IPS-NIHi7 (cell line): ENCODE measurements at regions not wholly inside any gene's neighbourhood (a gene's known extent, or its start where the extent isn't known, plus 50 kb on each side); places are given as distances from the start of the nearest gene placed in this dataset.
A peak's percentile ranks its signal among the peaks of the same experiment; 100 is the strongest.
"Not testable (repeated sequence)": the region's sequence is repeated elsewhere in the genome, so short reads cannot be mapped to it uniquely, and the experiment has no call there.

Source experiments
- DNase-seq: peaks from one replicate; pipeline ENCODE4 v3.0.0; 2012; ENCODE audit warnings: mixed read lengths; ENCODE audit errors: extremely low spot score

DNA sequence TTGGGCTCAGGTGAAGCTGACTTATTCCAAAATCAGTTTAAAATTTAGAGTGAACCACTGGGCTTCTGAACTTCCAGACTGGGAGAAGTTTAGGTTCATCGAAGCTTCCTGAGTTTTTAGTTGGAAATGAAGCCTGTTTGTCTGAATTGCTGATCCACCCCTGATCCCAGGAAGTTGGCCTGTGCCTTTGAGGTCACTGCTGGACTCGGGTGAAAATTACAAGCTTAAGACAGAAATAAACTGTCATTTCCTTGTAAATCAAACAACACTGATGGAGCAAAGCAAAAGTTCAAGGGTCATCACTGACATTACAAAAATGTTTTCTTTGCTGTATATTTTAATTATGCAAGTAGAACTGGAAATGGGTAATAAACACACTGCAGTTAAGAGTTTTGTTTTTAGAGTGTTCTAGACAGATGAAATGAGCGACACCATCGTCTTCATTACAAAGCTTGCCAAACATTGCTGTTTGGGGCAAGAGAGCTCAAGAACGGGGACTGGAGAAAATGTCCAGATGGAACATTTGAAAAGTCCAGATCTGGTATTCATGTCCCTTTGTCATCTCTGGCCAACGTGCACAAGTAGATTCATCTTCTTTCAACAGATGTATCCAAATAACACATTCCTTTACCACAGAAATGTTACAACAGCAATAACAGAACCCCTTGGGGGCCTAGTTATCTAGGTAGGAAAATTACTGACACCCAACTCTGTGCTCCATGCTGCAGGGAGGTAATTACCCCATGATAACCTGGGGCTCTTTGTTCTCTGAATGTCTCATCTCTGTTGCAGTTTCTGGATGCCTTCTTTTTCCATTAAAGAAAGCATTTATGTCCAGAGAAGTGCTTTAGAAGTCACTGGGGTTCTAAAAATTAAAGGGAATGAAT, 142.4 kb upstream of the ERCC6L2 start:
- DNase-seq, result no peak

DNA sequence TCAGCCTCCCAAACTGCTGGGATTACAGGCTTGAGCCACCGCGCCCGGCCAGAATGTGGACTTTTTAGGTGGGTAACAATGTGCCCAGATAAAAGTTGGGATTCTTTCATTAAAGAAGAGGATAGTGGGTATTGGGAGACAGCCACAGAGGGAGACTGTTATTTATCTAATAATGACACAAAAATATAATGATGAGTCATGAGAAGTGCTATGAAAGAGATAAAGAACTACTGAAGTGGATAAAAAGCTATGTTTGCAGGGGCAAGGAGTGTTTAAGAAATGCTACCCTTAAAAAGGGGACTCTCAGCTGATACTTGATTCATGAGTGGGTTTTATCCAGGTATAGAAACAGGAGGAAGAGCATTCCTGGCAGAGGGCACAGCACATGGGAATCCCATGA, 143.6 kb upstream of the ERCC6L2 start:
- no peak for DNase-seq

DNA sequence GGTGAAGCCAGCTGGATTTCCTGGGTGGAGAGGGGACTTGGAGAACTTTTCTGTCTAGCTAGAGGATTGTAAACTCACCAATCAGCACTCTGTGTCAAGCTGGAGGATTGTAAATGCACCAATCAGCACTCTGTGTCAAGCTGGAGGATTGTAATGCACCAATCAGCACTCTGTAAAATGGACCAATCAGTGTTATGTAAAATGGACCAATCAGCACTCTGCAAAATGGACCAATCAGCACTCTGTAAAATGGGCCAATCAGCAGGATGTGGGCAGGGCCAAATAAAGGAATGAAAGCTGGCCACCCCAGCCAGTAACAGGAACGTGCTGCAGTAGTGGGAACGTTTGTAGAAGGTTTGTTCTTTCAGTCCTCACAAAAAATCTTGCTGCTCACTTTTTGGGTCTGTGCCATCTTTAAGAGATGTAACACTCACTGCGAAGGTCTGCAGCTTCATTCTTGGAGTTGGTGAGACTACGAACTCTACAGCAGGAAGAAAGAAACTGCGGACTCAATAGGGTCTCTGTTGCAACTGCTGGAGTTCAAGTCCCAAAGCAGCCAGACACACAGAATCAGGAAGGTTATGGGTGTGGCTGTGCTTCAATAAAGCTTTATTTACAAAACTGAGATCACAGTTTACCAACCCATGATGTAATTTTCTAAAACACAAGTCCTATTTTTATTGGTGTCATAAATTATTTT, 145.7 kb upstream of the ERCC6L2 start:
- DNase-seq, result no peak

DNA sequence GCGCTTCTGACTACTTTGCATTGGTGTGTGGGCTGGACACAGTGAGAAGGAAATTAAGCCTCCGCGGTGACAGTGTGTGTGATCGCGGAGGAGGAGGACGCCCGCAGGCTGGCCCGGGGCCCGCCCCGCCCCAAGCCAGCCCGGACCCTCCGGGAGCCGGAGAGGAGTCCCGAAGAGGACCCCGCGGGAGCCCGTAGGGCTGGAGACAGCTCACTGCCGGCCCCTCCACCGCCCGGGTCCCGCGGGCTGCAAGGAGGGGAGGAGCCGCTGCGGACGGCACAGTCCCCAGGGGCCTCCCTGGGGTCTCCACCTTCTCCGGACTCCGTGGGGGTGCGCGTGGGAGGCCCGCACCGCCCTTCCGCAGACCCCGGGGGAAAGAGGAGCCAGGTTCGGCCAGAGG, 146.4 kb upstream of the ERCC6L2 start:
- DNase-seq, result no peak

DNA sequence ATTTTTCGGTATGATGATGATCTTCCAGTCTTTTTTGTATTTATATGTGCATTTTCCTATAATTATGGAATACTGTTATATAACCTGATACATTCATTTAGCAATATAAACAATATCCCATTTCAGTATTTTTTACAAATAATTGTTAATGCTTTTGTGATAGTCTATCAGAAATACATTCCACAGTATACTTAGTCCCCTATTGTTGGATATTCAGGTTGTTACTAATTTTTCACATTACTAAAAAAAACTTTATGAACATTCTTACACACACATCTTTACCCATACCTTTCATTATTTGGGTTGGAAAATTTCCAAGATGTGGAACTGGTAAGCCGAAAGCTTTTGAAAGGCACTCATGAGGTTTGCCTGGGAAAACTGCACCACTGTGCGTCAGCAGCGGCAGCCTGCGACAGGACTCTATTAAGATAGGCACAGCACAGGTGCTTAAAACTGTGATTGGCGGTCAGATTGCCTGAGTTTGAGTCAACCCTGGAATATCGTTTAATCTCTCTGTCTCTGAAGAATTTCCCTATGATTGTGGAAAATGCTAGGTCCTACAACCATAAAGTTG, 147.5 kb upstream of the ERCC6L2 start:
- no peak for DNase-seq

DNA sequence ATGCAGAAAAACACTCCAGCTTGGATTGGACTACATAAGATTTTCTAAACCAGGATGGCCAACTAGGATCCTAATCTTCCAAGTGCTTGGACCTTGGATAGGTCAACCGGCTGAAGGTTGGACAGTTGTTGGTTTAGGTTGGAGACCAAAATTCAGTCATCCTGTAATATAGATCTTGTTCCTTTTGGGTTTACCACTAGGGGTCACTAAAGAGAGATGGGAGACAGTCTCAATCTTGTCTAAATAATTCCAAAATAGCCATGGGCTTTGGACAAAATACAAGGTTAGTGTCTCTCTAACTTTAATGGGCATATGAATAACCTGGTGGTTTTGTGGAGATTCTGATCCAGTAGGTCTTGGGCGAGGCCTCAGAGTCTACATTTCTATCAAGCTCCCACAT, 148.7 kb upstream of the ERCC6L2 start:
- peak; percentile 63 for DNase-seq

DNA sequence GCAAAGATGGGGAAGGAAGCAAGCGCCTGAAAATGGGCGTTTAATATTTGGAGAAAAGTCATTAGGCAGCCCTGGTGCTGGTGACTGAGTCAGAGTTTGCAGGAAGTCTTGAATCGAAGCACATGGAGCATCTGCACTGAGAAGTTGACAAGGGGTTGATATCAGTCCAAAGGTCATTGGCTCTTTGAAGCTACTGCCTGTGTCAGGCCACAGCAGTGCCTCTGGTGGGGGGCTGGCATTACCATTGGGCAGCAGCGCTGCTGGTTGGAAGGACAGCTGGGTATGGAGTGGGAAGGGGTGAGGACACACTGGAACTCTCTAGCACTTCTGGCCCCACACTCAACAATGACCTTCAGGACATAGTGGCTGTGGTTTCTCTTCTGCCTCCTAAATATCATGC, 150.4 kb upstream of the ERCC6L2 start:
- no peak for DNase-seq

DNA sequence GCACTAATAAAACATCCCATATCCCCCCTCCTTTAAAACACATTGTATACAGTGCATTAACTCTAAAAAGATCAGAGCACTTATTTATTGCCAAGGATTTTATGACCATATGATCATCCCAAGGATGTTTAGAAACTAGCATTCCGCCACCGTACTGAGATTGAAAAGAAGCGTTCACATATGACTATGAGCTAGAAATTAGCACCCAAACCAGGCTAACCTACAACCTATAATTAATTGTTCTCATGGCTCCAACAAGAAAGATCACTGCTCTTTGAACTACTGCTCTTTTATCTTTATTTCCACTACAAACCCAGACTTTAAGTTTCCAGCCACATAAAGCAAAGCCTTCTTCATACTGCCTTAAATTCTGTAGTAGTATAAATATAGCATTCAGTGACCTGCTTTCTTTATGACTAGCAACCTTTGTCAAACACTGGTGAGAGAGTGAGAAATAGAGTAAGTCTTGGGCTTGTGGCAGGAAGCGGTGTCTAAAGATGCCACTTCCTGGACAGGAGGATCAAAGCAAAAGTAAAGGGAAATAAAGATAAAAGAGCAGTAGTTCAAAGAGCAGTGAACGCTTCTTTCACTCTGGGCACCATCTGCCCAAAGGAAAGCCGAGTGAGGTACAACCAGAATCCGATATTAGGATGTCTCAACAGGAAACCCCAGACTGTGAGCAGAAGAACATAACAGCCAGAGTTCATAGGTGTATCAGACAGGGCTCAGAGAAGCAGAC, 151.1 kb upstream of the ERCC6L2 start:
- DNase-seq, result no peak

DNA sequence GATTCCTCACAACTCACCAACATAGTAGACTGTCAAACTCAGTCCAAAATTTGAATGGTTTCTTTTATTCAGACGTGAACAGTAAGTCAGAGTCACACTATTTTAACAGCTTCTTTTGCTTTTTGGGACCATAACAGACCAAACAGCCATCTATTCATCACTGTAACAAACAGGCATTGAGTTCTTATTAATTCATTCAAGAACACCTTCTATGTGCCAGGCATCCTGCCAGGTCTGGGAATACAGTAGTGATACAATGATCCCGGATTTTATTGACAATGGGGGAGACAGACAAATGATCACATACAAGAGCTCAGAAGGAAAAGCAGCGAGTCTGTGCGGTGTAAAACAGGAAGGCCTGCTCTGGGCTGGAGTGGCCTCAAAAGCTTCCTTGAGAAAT, 153.3 kb upstream of the ERCC6L2 start:
- no peak for DNase-seq

DNA sequence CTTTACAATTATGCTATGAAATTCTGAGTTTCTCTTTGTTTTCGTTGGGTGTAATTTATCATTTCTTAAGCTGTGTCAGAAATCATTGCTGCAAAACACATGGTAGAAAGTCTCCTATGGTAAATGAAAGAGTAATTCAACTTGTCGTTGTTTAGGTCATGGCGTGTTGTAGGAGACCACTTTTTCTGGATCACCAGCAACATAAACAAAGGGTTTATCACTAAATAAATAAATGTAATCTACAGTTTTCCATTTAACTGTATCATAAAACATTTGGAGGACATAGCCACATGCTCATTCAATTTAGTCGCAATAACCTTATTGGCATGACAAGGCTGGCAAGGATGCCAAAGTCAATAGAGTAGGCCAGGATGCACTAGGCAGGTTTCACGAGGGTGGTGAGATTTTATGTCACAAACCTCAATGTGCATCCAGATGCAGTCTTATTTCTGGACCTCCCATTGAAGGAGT, 154.4 kb upstream of the ERCC6L2 start:
- DNase-seq, result no peak

DNA sequence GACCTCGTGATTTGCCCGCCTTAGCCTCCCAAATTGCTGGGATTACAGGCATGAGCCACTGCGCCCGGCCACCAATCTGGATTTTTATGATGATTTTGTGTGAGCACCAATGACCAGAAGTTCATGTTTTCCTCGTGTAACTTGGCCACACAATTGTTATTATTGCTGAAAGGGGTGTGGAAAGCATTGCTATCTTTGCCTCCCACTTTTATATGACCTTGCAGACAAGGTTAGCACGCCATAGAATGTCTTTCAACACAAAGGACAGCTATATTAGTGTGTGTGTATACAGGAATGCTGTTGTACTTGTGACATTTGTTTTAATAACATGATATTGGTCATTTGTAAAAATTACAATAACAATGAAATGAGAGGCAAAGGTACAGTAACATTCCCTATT, 155.0 kb upstream of the ERCC6L2 start:
- no peak for DNase-seq

DNA sequence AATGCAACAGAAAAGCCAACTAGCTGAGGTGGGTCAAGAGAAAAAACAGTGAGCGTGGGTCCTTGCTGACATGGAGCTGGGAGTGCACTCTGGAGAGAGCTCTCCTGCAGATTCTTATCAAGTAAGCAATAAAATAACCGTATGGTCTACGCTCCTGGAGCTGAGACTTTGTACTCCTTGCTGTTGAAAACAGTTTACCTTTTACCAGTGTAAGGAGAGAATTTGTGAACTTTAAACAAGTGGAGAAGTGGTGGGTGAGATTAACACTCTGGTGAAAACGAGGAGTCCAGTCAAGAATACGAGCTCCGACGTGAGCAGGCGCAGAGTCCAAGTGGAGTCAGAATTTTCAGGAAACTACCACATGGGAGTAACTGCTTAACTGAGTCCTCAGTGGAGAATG, 156.1 kb upstream of the ERCC6L2 start:
- DNase-seq, result no peak

DNA sequence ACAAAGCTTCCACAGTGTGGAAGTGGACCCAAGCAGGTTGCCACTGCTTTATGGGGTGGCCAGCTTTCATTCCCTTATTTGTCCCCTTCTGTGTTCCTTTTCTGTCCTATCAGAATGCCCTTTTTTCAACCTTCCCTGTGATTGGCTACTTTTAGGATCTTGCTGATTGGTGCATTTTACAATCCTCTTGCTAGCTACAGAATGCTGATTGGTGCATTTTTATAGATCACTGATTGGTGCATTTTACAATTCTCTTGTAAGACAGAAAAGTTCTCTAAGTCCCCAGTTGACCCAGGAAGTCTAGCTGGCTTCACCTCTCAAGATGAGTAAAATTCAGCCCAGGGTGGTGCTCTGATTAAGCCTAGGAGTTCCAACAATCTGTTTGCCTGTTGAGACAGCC, 157.2 kb upstream of the ERCC6L2 start:
- DNase-seq, result no peak

DNA sequence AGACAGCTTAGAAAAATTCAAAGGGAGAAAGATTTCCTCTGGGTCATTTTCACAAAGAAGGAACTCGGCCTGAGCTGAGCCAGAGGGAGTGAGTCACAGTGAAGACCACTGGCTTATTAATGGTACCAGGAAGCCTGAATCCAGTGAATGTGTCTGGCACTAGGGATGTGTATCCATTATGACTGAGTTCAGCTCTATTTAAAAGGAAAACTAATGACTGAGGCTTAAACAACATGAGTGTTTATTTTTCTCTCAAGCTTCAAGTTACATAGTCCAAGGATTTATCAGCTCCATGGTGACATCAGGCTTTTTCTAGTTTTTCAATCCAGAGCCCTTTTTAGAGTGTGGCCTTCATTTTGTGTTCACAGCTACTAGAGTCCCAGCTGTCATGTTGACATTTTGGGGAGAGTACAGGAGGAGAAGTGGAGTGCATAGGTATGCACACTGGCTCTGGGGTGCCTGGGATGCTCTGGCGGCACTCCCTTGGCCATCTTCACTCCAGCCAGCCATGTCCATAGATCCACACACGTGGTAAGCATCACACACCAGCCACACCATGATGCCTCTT, 159.5 kb upstream of the ERCC6L2 start:
- no peak for DNase-seq

DNA sequence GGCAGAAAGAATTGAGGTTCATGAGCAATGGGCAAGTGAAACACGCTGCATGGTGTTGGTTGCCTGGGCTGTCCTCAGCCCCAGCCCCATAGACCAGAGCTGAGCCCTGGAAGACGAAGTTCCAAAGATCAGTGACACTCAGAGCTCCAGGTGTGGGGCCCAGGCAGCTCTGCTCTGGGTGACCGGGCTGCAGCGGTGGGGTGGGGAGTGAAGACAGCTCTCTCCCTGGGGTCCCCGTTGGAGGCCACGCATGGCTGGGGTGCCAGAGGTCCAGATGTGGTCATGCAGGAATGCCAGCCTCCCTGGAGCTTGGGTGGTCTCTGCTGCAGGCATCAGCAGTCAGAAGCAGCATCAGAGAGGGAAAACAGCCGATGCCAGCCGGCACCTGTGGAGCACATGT, 165.0 kb upstream of the ERCC6L2 start:
- DNase-seq, result no peak

DNA sequence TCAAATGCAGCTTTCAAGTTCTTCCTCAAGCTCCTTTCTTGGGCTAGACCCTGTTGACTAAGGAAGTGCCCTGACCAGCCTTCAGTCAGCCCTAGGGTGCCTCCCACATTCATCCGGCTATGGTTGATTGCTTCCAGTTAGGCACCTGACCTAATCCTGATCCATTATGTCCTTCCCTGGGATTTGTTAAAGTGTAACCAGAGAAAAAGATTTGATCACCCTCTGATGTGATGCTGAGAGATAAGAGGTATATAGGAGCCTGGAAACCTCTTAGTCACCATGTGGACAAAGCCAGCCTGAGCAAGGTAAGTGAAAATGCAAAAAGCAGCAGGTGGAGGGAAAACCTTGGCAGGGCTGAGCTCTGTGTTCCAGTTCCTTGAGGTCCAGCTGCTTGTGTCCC, 178.8 kb upstream of the ERCC6L2 start:
- no peak for DNase-seq

DNA sequence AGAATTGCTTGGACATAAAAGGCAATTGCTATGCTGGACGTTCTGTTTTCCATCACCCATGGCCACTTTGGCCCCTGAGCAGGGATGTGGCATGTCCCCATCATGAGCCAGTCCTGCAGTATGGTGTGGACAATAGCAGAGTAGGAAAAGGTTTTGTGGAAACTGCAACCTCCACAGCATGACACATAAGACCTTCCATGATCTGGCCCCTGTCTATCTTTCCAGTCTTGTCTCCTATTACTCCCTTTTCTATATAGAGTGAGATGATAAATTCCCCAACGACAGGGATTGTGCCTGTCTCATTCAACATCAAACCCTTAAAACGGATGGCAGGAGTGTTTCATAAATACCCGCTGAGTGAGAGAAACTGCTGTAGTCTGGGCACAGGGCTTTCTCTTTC, 174.7 kb upstream of the PTCH1 start:
- no peak for DNase-seq

DNA sequence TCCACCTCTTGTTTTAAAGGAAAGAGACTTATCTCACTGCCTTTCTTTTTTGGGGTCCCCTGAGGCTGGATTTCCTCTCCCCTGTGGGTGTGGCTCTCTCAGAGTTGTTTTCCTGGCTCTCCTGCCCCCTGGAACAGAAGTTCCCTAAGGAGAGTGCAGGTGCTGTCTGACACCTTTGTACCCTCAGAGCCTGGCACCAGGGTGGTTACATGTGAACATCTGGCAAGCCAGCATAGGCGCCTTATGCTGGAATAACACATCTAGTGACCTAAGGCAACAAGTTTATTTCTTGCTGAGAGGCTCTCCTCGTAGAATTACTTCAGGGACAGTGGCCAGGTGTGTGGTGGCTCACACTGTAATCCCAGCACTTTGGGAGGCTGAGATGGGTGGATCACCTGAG, 172.9 kb upstream of the PTCH1 start:
- no peak for DNase-seq

DNA sequence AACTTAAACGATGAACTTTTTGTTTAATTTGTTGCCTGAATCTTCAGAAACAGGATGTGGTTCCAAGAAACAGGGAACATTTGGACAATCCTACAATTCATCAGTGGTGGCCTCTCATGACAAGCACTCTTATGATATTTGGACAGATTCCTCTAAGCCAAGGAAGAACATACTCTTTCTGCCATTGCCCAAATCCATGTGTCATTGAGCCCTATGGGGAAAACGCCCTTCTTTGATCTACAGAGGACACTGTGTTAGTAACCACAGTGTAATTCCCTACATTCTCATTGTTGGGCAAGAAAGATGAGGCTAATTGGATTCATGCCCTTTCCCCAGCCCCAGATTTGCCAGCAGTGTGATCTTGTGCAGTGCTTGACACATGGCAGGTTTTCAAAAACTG, 167.7 kb upstream of the PTCH1 start:
- no peak for DNase-seq

DNA sequence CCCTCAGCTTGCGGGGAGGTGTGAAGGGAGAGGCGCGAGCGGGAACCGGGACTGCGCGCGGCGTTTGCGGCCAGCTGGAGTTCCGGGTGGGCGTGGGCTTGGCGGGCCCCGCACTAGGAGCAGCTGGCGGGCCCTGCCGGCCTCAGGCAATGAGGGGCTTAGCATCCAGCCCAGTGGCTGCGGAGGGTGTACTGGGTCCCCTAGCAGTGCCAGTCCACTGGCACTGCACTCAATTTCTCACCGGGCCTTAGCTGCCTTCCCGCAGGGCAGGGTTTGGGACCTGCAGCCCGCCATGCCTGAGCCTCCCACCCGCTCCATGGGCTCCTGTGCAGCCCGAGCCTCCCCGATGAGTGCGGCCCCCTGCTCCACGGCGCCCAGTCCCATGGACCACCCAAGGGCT, 163.5 kb upstream of the PTCH1 start:
- not testable (repeated sequence) for DNase-seq

DNA sequence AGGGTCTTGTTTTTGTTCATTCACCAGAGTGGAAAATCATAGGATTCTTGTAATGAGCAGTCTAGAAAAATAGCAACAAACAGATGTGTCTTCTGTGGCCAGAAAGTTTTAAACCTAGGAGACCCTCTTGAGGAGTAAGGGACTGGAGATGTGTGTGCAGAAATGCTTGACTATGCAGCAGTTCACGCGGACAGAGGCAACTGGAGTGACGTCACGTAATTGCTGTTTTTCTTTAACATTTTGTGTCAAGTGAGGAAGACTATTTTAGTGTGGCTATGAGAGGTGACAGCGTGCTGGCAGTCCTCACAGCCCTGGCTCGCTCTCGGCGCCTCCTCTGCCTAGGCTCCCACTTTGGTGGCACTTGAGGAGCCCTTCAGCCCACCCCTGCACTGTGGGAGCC, 163.1 kb upstream of the PTCH1 start:
- DNase-seq, result no peak

DNA sequence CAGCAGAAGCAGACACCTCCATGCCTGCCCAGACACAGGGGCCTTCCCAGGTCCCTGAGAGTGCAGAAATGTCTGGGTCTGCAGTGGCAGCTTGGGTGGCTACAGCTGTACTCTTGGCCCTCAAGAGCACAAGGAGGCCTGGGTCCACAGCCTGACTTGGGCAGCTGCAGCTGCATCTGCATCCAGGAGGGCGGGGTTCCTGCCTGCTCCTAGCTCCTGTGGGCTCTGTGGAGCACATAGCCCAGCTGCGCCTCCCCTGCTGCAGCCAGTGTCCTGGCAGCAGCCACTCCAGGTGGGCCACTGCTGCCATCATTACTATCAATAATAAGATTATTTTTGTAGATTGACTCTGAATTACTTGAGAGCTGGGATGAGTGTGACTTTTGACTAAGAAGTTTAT, 162.0 kb upstream of the PTCH1 start:
- no peak for DNase-seq
